ENCODE measurements at regions not wholly inside any gene's neighbourhood (a gene's known extent, or its start where the extent isn't known, plus 50 kb on each side); places are given as distances from the start of the nearest gene placed in this dataset.
A peak's percentile ranks its signal among the peaks of the same experiment; 100 is the strongest.
"Not testable (repeated sequence)": the region's sequence is repeated elsewhere in the genome, so short reads cannot be mapped to it uniquely, and the experiment has no call there.

DNA sequence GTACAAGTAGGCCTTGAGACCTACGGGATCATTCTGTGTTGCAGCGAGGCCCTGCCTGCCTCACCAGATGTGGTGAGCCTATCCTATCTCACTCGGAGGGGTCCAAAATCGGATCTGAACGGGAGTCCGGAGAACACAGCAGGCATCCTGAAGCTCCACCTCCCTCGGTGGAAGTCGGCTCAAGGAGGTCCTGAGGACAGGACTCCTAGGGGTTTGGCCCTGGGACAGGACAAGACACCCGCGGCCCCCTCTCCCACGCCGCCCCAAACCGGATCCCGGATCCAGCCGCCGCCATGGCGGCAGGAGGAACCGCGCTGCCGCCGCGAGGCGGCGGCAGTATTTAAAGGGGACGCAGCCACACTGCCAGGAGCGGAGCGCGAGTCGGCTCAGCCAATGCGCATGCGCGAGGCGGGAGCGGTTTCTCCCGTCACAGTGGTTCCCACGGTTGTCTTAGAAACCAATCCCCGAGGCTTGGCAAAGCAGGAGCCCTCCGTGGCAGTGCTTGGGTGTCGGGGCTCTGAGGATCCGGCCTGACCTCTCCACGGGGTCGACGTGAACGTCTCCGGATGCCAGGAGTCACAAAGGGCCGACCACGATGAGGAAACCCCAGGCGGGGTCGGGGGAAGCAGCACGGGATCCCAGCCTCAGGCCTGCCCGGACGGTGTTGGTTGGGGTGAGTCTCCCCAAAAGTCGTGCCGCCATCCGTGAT, 454.6 kb upstream of the ZNG1F start:
- not testable (repeated sequence) for H3K27me3 ChIP-seq (ENCODE audit: control insufficient read depth in 3 of 3, insufficient read depth in 3 of 3, low read length in 3 of 3); H3K4me1 ChIP-seq (ENCODE audit: control insufficient read depth in 3 of 3, insufficient read depth in 2 of 3, low read depth in 1 of 3, low read length in 2 of 3); H3K9me3 ChIP-seq (ENCODE audit: control insufficient read depth in 2 of 2, insufficient read depth in 1 of 2, low read depth in 1 of 2, low read length in 1 of 2); FAIRE-seq; H3K36me3 ChIP-seq (ENCODE audit: control insufficient read depth in 3 of 3, insufficient read depth in 2 of 3, low read depth in 1 of 3, low read length in 3 of 3)
- DNase-seq, result peak; percentile 59 to 67
- Histone ChIP-seq H3K4me3 (ENCODE audit: low read depth in 1 of 3, low read length in 3 of 3) (peak overlapping the region in 1 of 3 donors; percentile 55), H3K27ac (ENCODE audit: low read depth in 1 of 3, low read length in 2 of 3) (peak overlapping the region in 1 of 3 donors; percentile 74)
- 7 to 14% (median 12%) methylated on average over 36 to 55 of the region's 55 CpGs for WGBS, 3 donors

DNA sequence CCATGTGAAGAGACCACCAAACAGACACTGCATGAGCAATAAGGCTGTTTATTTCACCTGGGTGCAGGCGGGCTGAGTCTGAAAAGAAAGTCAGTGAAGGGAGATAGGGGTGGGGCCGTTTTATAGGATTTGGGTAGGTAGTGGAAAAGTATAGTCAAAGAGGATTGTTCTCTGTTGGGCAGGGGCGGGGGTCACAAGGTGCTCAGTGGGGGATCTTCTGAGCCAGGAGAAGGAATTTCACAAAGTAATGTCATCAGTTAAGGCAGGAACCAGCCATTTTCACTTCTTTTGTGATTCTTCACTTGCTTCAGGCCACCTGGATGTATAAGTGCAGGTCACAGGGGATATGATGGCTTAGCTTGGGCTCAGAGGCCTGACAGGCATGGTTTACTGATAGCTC, 444.6 kb upstream of the ZNG1F start:
- 65 to 78% (median 72%) methylated on average over 3 of the region's 3 CpGs for WGBS, 3 donors
- not testable (repeated sequence) for FAIRE-seq; H3K36me3 ChIP-seq (ENCODE audit: control insufficient read depth in 3 of 3, insufficient read depth in 2 of 3, low read depth in 1 of 3, low read length in 3 of 3); H3K4me1 ChIP-seq (ENCODE audit: control insufficient read depth in 3 of 3, insufficient read depth in 2 of 3, low read depth in 1 of 3, low read length in 2 of 3); DNase-seq; H3K27me3 ChIP-seq (ENCODE audit: control insufficient read depth in 3 of 3, insufficient read depth in 3 of 3, low read length in 3 of 3); H3K9me3 ChIP-seq (ENCODE audit: control insufficient read depth in 2 of 2, insufficient read depth in 1 of 2, low read depth in 1 of 2, low read length in 1 of 2); H3K4me3 ChIP-seq (ENCODE audit: low read depth in 1 of 3, low read length in 3 of 3); H3K27ac ChIP-seq (ENCODE audit: low read depth in 1 of 3, low read length in 2 of 3)

DNA sequence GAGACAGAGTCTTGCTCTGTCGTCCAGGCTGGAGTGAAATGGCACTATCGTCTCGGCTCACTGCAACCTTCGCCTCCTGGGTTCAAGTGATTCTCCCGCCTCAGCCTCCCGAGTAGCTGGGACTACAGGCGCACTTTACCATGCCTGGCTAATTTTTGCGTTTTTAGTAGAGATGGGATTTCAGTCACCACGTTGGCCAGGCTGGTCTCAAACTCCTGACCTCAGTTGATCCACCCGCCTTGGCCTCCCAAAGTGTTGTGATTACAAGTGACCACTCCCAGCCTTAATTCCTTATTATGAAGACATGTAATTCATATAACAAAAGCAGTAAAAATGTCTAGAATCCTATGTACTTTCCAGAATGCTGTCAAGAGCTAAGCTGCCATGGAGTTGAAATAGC, 434.5 kb upstream of the ZNG1F start:
- WGBS, 3 donors, result 85 to 92% (median 87%) methylated on average over 9 to 10 of the region's 10 CpGs
- not testable (repeated sequence) for FAIRE-seq; DNase-seq; H3K9me3 ChIP-seq (ENCODE audit: control insufficient read depth in 2 of 2, insufficient read depth in 1 of 2, low read depth in 1 of 2, low read length in 1 of 2); H3K27me3 ChIP-seq (ENCODE audit: control insufficient read depth in 3 of 3, insufficient read depth in 3 of 3, low read length in 3 of 3); H3K4me3 ChIP-seq (ENCODE audit: low read depth in 1 of 3, low read length in 3 of 3); H3K4me1 ChIP-seq (ENCODE audit: control insufficient read depth in 3 of 3, insufficient read depth in 2 of 3, low read depth in 1 of 3, low read length in 2 of 3); H3K36me3 ChIP-seq (ENCODE audit: control insufficient read depth in 3 of 3, insufficient read depth in 2 of 3, low read depth in 1 of 3, low read length in 3 of 3); H3K27ac ChIP-seq (ENCODE audit: low read depth in 1 of 3, low read length in 2 of 3)

DNA sequence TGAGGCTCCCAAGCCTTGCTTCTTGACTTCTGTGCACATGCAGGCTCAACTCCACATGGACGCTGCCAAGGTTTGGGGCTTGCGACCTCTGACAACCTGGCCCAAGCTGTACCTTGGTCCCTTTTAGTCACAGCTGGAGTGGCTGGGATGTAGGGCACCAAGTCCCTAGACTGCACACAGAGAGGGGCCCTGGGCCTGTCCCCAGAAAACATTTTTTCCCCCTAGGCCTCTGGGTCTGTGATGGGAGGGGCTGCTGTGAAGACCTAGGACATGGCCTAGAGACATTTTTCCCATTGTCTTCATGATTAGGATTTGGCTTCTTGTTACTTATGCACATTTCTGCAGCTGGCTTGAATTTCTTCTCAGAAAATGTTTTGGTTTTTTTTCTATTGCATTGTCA, 430.1 kb upstream of the ZNG1F start:
- H3K27me3 ChIP-seq (ENCODE audit: control insufficient read depth in 3 of 3, insufficient read depth in 3 of 3, low read length in 3 of 3); H3K4me3 ChIP-seq (ENCODE audit: low read depth in 1 of 3, low read length in 3 of 3); DNase-seq; H3K36me3 ChIP-seq (ENCODE audit: control insufficient read depth in 3 of 3, insufficient read depth in 2 of 3, low read depth in 1 of 3, low read length in 3 of 3); H3K27ac ChIP-seq (ENCODE audit: low read depth in 1 of 3, low read length in 2 of 3); H3K9me3 ChIP-seq (ENCODE audit: control insufficient read depth in 2 of 2, insufficient read depth in 1 of 2, low read depth in 1 of 2, low read length in 1 of 2); H3K4me1 ChIP-seq (ENCODE audit: control insufficient read depth in 3 of 3, insufficient read depth in 2 of 3, low read depth in 1 of 3, low read length in 2 of 3); FAIRE-seq: not testable (repeated sequence)
- 71 to 98% (median 86%) methylated on average over 2 of the region's 2 CpGs for WGBS, 3 donors

DNA sequence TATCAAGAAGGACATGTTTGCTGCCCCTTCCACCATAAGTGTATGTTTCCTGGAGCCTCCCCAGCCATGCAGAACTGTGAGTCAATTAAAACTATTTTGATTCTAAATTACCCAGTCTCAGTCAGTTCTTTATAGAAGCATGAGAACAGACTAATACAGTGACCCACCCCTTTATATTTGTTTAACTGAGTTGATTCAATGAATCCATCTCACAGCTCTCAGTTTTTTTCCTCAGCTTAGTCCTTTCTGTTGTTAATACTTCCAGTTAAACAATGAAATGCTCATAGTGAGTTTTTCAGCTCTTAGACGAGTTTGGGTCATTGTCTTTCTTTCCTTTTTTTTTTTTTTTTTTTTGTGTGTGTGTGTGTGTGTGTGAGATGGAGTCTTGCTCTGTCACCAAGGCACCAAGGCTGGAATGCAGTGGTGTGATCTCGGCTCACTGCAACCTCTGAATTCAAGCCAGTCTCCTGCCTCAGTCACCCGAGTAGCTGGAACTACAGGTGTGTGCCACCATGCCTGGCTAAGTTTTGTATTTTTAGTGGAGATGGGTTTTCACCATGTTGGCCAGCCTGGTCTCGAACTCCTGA, 417.9 kb upstream of the ZNG1F start:
- 55 to 90% (median 83%) methylated on average over 2 of the region's 4 CpGs for WGBS, 3 donors
- not testable (repeated sequence) for DNase-seq; H3K27ac ChIP-seq (ENCODE audit: low read depth in 1 of 3, low read length in 2 of 3); H3K9me3 ChIP-seq (ENCODE audit: control insufficient read depth in 2 of 2, insufficient read depth in 1 of 2, low read depth in 1 of 2, low read length in 1 of 2); FAIRE-seq; H3K4me3 ChIP-seq (ENCODE audit: low read depth in 1 of 3, low read length in 3 of 3); H3K4me1 ChIP-seq (ENCODE audit: control insufficient read depth in 3 of 3, insufficient read depth in 2 of 3, low read depth in 1 of 3, low read length in 2 of 3); H3K36me3 ChIP-seq (ENCODE audit: control insufficient read depth in 3 of 3, insufficient read depth in 2 of 3, low read depth in 1 of 3, low read length in 3 of 3); H3K27me3 ChIP-seq (ENCODE audit: control insufficient read depth in 3 of 3, insufficient read depth in 3 of 3, low read length in 3 of 3)

DNA sequence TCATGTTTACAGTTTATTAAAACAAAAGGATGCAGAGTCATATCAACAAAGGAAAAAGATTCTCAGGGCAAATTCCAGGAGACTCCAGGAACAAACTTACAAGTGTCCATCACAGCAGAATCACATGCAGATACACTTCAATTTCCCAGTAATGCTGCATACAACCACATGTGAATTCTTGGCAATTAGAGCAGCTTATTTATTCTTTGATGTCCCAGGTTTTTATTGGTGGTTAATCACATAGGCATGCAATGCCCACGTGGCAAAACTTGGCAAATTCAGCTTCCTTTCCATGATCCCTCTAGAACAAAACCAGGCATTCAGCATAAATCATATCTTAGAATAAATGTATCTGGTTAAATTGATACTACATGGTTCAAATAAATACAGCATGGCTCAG, 376.5 kb upstream of the ZNG1F start:
- not testable (repeated sequence) for H3K4me1 ChIP-seq (ENCODE audit: control insufficient read depth in 3 of 3, insufficient read depth in 2 of 3, low read depth in 1 of 3, low read length in 2 of 3); H3K9me3 ChIP-seq (ENCODE audit: control insufficient read depth in 2 of 2, insufficient read depth in 1 of 2, low read depth in 1 of 2, low read length in 1 of 2); DNase-seq; H3K27ac ChIP-seq (ENCODE audit: low read depth in 1 of 3, low read length in 2 of 3); H3K36me3 ChIP-seq (ENCODE audit: control insufficient read depth in 3 of 3, insufficient read depth in 2 of 3, low read depth in 1 of 3, low read length in 3 of 3); H3K27me3 ChIP-seq (ENCODE audit: control insufficient read depth in 3 of 3, insufficient read depth in 3 of 3, low read length in 3 of 3); H3K4me3 ChIP-seq (ENCODE audit: low read depth in 1 of 3, low read length in 3 of 3); FAIRE-seq
- 3 to 10% (median 8%) methylated on average over 1 of the region's 1 CpG for WGBS, 3 donors
